ENCODE measurements at regions not wholly inside any gene's neighbourhood (a gene's known extent, or its start where the extent isn't known, plus 50 kb on each side); places are given as distances from the start of the nearest gene placed in this dataset.

DNA sequence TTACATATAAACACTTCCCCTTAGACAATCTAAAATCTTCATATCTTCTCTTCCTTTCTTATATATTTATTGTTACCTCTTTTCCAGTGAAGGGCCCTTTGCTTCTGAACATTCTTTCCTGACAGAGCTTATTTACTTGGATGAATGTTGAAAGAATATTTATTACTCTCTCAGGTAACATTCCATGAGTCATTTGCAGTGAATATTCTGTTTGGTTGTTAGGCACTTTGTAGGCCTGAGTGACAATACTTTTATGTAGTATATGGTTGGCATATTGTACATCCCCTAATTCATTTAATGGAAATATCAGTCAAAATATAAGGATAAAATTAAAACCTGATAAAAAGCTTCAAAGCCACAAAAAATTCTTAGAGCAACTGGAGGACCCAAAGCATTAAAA lies 260.9 kb upstream of the KCNMB2 start:
- Mint-ChIP-seq H3K9me3 (ENCODE audit: low read depth) (peaks cover 17% of the 10 kb centered on the region), H3K4me1 (ENCODE audit: low read depth) (no peaks in the 10 kb centered on the region), H3K27ac (no peak overlapping the region), H3K27me3 (no peaks in the 10 kb centered on the region), H3K4me3 (no peak overlapping the region), H3K36me3 (peaks cover 7% of the 10 kb centered on the region)

DNA sequence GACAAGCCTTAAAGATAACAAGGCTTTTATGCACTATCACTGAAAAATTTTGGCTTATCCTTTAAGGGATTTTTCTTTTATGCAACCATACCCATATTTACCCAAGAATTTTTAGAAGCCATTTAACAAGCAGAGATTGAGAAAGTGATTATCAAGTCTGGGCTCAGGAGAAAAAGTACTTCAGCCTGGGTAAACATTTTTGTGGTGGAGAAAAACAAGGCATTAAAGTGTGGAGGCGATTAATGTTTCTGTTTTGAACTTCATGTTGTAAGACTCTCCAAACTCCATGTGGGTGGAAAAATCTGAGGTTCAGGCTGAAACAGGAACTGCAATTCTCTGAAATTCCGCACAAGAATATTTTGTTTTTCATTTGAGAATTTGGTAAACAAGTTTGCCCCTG lies 260.4 kb upstream of the KCNMB2 start:
- Mint-ChIP-seq H3K9me3 (ENCODE audit: low read depth) (peaks cover 17% of the 10 kb centered on the region), H3K27ac (no peak overlapping the region), H3K27me3 (no peaks in the 10 kb centered on the region), H3K4me3 (no peak overlapping the region), H3K36me3 (peaks cover 7% of the 10 kb centered on the region), H3K4me1 (ENCODE audit: low read depth) (no peaks in the 10 kb centered on the region)

DNA sequence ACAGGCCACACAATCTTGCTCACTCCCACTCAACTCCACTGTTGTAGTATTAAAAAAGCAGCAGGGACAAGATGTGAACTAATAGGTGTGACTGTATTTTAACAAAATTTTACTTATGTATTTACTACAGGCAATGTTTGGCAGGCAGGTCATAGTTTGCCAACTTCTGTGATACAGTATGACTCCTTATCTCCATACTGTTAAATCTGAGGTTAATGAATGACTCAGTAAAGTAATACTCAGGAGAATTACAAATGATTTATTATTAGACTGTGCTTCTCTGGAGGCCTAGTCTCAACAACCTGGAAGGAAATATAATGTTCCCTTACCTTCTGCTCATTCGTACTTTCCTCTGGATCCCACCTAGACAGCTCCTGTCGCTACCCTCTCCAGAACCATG lies 258.6 kb upstream of the KCNMB2 start:
- Mint-ChIP-seq H3K36me3 (peaks cover 7% of the 10 kb centered on the region), H3K4me3 (no peak overlapping the region), H3K4me1 (ENCODE audit: low read depth) (no peaks in the 10 kb centered on the region), H3K9me3 (ENCODE audit: low read depth) (peaks cover 17% of the 10 kb centered on the region), H3K27ac (no peak overlapping the region), H3K27me3 (no peaks in the 10 kb centered on the region)

DNA sequence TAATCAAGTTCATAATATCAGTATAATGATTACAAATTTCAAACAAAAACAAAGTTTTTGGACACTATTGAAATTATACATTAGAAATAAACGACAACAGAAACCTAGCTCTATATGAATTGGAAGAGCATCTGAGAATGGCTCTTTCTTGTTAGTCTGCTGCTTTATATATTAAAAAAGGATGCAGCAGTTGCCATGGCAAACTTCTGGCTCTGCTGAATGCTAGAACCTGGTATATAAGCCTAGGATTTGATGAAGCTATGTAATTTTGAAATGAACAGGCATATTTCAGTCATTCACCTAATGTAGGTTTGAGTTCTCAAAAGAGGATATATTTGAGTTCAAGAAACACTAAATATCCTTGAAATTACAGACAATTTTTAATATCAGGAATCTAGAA lies 252.7 kb upstream of the KCNMB2 start:
- H3K9me3 Mint-ChIP-seq (ENCODE audit: low read depth): peaks cover 22% of the 10 kb centered on the region
- no peaks in the 10 kb centered on the region for H3K36me3 Mint-ChIP-seq
- H3K27ac Mint-ChIP-seq: no peak overlapping the region
- no peaks in the 10 kb centered on the region for H3K4me1 Mint-ChIP-seq (ENCODE audit: low read depth)
- H3K27me3 Mint-ChIP-seq: no peaks in the 10 kb centered on the region
- no peak overlapping the region for H3K4me3 Mint-ChIP-seq

DNA sequence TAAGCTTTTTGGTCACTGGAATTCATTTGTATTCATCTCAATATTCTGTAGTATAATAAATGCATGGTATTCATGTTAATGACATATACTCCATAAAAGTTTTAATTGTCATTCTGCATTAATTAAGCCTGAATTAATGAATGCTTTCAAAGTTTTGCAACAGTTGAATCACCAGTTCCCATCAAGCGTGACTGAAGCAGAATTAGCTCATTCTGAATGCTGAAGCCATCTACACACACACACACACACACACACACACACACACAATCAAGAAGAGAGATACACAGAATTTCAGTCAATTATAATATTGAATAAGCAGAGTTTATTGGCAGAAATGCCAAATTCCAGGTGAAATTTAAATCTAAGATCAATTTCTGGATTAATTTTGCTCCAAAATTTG lies 252.1 kb upstream of the KCNMB2 start:
- Mint-ChIP-seq H3K27ac (no peak overlapping the region), H3K9me3 (ENCODE audit: low read depth) (peaks cover 23% of the 10 kb centered on the region), H3K4me3 (no peak overlapping the region), H3K36me3 (no peaks in the 10 kb centered on the region), H3K4me1 (ENCODE audit: low read depth) (no peaks in the 10 kb centered on the region), H3K27me3 (no peaks in the 10 kb centered on the region)

DNA sequence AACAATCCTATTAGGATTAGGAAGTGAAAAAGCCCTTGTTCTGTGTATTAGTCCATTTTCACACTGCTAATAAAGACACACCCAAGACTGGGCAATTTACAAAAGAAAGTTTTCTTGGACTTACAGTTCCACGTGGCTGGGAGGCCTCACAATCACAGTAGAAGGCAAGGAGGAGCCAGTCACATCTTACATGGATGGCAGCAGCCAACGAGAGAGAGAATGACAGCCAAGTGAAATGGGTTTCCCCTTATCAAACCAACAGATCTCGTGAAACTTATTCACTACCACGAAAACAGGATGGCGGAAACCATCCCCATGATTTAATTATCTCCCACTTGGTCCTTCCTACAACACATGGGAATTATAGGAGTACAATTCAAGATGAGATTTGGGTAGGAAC lies 248.2 kb upstream of the KCNMB2 start:
- Mint-ChIP-seq H3K36me3 (no peaks in the 10 kb centered on the region), H3K27me3 (no peaks in the 10 kb centered on the region), H3K27ac (no peak overlapping the region), H3K9me3 (ENCODE audit: low read depth) (peaks cover 14% of the 10 kb centered on the region), H3K4me3 (no peak overlapping the region), H3K4me1 (ENCODE audit: low read depth) (no peaks in the 10 kb centered on the region)

DNA sequence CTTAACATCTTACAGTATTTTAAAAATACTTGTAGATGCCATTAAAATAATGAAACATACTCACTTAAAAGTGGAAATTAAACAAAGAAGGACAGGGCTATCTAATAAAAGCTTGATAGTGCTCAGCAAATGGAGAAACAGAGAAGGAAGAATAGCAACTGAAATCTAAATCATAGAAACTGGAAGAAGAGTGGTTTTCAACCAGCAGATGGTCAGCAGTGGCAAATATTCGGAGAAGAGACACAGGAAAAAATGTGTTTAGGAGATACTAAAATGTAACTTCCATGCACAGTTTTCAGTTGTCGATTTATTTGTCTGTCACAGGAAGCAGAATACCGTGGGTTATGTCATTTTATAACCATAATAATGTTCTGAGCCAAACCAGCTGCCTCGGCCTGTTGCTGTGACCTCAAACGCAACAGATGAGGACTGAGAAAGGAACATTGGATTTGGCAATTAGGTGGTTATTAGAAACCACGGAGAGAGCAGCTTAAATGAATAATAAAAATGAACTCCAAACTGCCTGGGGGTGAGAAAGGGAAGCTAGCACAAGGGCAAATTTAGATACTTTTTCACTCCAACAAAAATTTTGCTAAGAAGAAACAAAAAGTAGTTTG lies 246.6 kb upstream of the KCNMB2 start:
- no peaks in the 10 kb centered on the region for H3K36me3 Mint-ChIP-seq
- H3K27me3 Mint-ChIP-seq: no peaks in the 10 kb centered on the region
- no peaks in the 10 kb centered on the region for H3K4me1 Mint-ChIP-seq (ENCODE audit: low read depth)
- H3K9me3 Mint-ChIP-seq (ENCODE audit: low read depth): peaks cover 14% of the 10 kb centered on the region
- H3K27ac Mint-ChIP-seq: no peak overlapping the region
- H3K4me3 Mint-ChIP-seq: no peak overlapping the region

DNA sequence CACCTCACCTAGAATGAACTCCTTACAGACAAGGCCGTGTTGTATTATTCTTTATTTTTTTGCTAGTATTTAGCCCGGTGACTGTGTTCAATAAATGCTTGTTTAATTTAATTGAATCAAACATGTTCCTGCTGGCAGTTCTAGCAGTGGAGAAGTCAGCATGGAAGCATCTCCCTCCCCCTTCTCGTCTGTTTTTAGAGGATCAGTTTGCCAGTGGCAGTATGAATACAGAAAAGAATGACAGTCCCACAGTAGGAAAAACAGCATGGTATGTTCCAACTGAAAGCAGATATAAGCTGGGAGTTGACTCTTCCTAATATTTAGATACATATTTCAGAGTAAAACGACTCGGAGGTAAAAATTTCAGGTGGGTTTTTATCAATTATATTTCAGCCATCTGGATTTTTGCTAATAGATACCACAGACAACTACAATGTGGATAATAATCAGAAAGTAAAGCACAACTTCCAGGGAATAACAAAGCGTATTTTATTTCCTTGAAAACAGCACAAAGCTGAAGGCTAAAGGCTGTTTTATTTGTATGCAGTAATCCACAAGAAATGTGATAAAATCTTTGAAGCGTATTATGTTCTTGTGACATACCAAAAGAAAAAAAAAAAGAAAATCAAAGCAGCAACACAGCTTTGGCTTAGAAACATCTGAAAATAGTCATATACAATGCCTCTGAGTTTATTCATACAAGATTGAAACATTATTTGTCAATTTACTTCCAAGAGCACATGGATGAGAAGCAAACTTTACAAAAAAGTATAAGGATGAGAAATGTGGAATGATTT lies 244.5 kb upstream of the KCNMB2 start:
- Mint-ChIP-seq H3K27me3 (no peaks in the 10 kb centered on the region), H3K9me3 (ENCODE audit: low read depth) (peaks cover 14% of the 10 kb centered on the region), H3K36me3 (no peaks in the 10 kb centered on the region), H3K4me1 (ENCODE audit: low read depth) (no peaks in the 10 kb centered on the region), H3K27ac (no peak overlapping the region), H3K4me3 (no peak overlapping the region)

DNA sequence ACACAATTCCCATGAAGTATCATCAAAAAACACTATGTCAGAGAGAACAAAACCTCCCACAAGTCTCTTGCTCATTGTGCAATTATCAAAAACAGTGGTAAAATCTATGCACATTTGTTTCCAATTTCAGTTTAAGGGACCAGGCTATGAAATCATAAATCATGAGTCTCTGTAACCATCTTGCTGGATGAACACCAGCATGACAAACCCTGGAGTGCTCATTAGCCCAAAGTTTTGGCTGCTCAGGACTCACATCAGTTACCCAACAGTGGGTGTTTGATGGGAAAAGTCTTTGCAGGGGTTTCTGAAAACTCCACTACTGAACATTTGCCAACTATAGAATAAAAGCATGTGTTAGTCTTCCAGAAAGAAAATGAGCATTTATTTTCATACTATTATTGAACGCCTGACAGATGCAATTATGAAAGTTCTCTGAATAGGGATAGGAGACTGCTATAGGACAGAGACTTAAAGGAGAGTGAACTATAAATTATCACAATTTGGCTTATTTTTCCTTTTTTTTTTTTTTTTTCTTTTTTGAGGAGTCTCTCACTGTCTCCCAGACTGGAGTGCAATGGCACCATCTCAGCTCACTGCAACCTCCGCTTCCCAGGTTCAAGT lies 240.8 kb upstream of the KCNMB2 start:
- H3K27me3 Mint-ChIP-seq: no peaks in the 10 kb centered on the region
- no peak overlapping the region for H3K4me3 Mint-ChIP-seq
- no peaks in the 10 kb centered on the region for H3K36me3 Mint-ChIP-seq
- H3K27ac Mint-ChIP-seq: no peak overlapping the region
- H3K4me1 Mint-ChIP-seq (ENCODE audit: low read depth): no peaks in the 10 kb centered on the region
- no peaks in the 10 kb centered on the region for H3K9me3 Mint-ChIP-seq (ENCODE audit: low read depth)

DNA sequence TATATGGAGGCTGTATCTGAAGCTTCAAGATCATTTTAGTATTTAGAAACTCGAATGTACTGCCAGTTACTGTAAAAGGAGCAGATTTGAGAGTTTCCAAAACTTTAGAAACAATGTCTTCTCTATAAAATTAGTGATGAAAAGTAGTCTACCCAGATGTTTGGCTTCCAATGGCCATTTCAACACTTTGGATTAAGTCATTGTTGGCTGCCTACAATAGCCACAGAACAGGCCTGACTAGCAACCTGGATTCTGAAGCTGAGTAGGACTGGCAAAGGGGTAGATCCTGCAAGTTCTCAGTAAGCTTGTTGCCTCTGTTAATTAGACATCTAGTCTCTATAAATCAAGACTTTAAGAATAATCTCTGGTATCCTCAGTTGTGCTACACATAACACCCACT lies 239.0 kb upstream of the KCNMB2 start:
- Mint-ChIP-seq H3K9me3 (ENCODE audit: low read depth) (no peaks in the 10 kb centered on the region), H3K36me3 (no peaks in the 10 kb centered on the region), H3K27ac (no peak overlapping the region), H3K4me1 (ENCODE audit: low read depth) (no peaks in the 10 kb centered on the region), H3K4me3 (no peak overlapping the region), H3K27me3 (no peaks in the 10 kb centered on the region)

DNA sequence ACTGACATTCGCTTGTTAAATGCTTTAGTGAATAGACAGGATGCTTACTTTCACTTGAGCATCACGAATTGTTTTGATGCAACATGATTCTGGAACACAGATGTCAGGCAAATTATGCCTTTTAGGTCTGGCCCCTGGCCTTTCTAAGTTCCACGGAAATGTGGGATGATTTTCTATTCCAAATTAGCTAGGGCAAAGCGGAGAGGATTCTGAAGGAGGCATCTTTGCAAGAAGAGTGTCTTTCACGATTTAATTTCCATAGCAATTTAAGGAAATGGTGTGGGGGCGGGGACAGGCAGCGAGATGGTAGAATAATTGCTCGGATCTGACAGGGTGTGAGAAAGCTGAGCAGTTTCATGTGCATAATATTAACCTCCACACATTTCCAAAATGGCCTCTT lies 238.5 kb upstream of the KCNMB2 start:
- no peak overlapping the region for H3K27ac Mint-ChIP-seq
- H3K4me1 Mint-ChIP-seq (ENCODE audit: low read depth): no peaks in the 10 kb centered on the region
- H3K4me3 Mint-ChIP-seq: no peak overlapping the region
- no peaks in the 10 kb centered on the region for H3K9me3 Mint-ChIP-seq (ENCODE audit: low read depth)
- no peaks in the 10 kb centered on the region for H3K36me3 Mint-ChIP-seq
- no peaks in the 10 kb centered on the region for H3K27me3 Mint-ChIP-seq

DNA sequence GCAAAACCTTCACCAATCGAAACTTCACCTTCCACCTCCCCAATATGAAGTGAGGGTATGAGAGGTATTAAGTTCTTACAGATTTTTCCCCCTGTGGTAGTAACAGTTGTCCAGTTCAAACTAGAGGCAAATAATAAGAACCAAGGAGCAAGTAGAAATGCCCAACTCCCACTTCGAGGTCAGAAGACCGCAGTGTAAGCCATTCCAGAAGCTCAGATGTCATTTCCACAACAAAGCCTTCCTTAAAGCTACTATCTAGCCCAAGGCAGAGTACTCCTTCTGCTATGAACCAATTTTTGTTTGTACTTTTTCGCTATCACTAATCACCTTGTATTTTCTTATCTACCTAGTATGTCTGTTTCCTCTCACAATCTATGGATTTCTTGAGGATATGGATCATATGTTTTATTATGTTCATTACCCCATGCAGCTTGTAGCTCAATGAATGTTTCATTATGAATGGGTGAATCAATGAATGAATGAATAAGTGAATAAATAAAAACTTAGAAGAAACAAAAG lies 235.7 kb upstream of the KCNMB2 start:
- Mint-ChIP-seq H3K4me3 (no peak overlapping the region), H3K36me3 (no peaks in the 10 kb centered on the region), H3K4me1 (ENCODE audit: low read depth) (no peaks in the 10 kb centered on the region), H3K9me3 (ENCODE audit: low read depth) (no peaks in the 10 kb centered on the region), H3K27ac (no peak overlapping the region), H3K27me3 (no peaks in the 10 kb centered on the region)

DNA sequence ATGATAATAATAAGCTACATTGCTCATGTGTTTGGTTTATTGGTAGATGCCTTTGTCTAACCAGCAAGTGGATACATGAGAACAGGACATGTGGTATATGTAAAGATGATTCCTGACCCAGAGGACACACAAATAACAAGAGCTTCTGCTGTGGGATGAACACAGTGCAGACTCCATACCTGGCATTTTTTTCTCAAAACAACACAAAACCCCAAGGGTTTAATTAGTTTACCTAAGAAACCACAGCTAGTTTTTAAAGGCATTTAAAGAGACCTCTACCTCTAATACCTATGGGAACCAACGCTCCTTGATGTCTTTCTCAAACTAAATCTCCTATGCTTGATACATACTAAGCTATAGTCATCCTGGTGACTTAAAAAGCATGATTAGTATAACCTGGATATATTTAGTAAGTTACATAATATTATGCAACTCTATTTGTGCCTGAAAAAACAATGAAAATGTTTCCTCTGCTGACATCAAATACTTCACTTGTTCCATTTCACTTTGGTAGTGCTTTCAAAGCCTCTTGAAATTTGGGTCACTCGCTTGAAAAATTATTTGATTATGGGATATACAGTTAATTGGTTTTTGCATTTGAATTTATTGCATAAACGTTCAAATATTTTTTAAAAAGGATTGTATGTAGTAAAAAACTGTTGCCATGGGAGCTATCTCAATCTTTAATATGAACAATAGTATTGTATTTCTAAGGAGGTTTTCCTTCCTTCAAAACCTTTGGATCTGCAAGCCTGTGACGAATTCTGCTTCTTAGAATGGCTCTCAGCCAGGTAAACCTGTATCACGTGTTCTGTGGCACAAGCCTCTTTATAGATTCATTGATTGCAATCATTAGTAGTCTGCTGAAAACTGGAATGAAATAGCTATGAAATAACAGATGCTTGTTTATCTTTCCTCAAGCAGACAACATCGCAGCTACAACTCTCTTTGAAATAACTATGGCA lies 233.0 kb upstream of the KCNMB2 start:
- H3K4me3 Mint-ChIP-seq: no peak overlapping the region
- H3K9me3 Mint-ChIP-seq (ENCODE audit: low read depth): no peaks in the 10 kb centered on the region
- no peaks in the 10 kb centered on the region for H3K27me3 Mint-ChIP-seq
- no peaks in the 10 kb centered on the region for H3K4me1 Mint-ChIP-seq (ENCODE audit: low read depth)
- H3K27ac Mint-ChIP-seq: no peak overlapping the region
- no peaks in the 10 kb centered on the region for H3K36me3 Mint-ChIP-seq

DNA sequence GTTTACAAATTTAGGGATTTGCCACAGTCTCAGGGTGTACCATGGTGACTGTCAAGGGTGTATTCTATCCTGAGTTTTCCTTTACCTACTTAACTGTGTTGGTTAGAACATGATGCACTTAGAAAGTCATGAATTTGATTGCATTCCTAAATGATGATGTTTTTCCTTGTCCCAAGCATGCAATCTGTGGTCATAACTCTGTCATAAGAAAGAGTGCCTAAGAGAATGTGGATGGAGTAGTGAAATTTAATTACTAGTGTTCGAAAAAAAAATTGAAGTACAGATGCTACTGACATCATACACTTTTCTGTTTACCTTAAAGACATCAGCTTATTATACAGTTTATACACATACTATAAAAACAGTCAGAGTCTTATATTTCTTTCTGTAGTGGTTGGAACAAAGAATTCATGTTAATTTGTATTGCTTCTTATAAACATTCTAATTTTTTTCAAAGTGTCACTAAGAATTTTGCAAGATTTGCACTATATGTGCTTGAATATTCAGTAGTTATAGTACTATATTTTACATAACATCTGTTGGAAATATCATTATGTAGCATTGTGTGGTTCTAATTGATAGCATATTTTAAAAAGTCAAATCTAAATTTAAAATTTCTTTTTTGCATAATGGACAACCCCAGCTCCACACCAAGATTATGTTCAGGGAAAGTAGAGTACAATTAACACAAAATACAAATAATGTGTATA lies 231.3 kb upstream of the KCNMB2 start:
- Mint-ChIP-seq H3K4me1 (ENCODE audit: low read depth) (no peaks in the 10 kb centered on the region), H3K36me3 (no peaks in the 10 kb centered on the region), H3K27ac (no peak overlapping the region), H3K27me3 (no peaks in the 10 kb centered on the region), H3K9me3 (ENCODE audit: low read depth) (no peaks in the 10 kb centered on the region), H3K4me3 (no peak overlapping the region)

Data from activated naive CD8-positive, alpha-beta T cell (primary cell).